HepG2 (cell line): ENCODE measurements at regions not wholly inside any gene's neighbourhood (a gene's known extent, or its start where the extent isn't known, plus 50 kb on each side); places are given as distances from the start of the nearest gene placed in this dataset.

Experiments
- ATAC-seq: fragments of 200-7000 bp; cut with Tn5 transposase; 3 replicates; pipeline ENCODE4 v1.9.1; 2020; ENCODE audit warnings: mild to moderate bottlenecking, moderate library complexity
- BruUV-seq: library from RNA; stranded (reverse); fragments of 400-500 nt; replicated peaks from 2 replicates; lab custom pipeline; 2021; lab: Mats Ljungman, UMichigan
- CTCF ChIA-PET: fragments of 300-600 bp; formaldehyde crosslinking; extraction: SDS; loops from one replicate; lab custom pipeline; 2021; ENCODE audit warnings: low total read pairs, inconsistent platforms, low intra/inter-chr PET ratio; lab: Yijun Ruan, JAX
- POLR2A ChIA-PET: fragments of 350-600 bp; sonication (Branson Sonifier 250); formaldehyde crosslinking; loops from one replicate; lab custom pipeline; 2020; ENCODE audit warnings: antibody characterized with exemption, inconsistent platforms; lab: Yijun Ruan, JAX
- DNase-seq: peaks from one replicate; pipeline ENCODE4 v3.0.0-alpha.2; 2015; ENCODE audit warnings: low spot score
- FAIRE-seq: peaks from 3 replicates; lab custom pipeline; 2011; peaks lifted over from hg19 to GRCh38; lab: Jason Lieb, UNC
- H2AFZ ChIP-seq: one replicate; pipeline ENCODE4 v1.6.1; 2011; ENCODE audit warnings: low read length, inconsistent platforms
- H3K27ac ChIP-seq: fragments of 300-600 bp; 3 replicates; pipeline ENCODE4 v1.8.0; 2011; ENCODE audit warnings: mixed run types, mild to moderate bottlenecking, mixed read lengths, low read length, inconsistent platforms; ENCODE audit not compliant: insufficient read depth; ENCODE audit errors: extremely low read length
- H3K27me3 ChIP-seq, 2 experiments: fragments of 200-600 bp in 1 of 2; 2 replicates in 1 of 2; 3 replicates in 1 of 2; pipeline versions ENCODE4 v1.6.0 to v1.8.0; 2011; ENCODE audit warnings: low read length in 2 of 2, mild to moderate bottlenecking in 2 of 2, moderate library complexity in 2 of 2, inconsistent platforms in 1 of 2; ENCODE audit not compliant: insufficient read depth in 2 of 2, control insufficient read depth in 1 of 2
- H3K36me3 ChIP-seq, 2 experiments: fragments of 200-600 bp in 1 of 2; replicated peaks in 1 of 2; 2 replicates in 1 of 2; 3 replicates in 1 of 2; pipeline versions ENCODE4 v1.5.1 to v1.8.0; 2011; ENCODE audit warnings: low read length in 2 of 2, inconsistent platforms in 1 of 2; ENCODE audit not compliant: insufficient read depth in 2 of 2, control insufficient read depth in 1 of 2
- H3K4me1 ChIP-seq: 2 replicates; pipeline ENCODE4 v1.5.1; 2012; ENCODE audit warnings: low read length, inconsistent platforms; ENCODE audit not compliant: insufficient read depth
- H3K4me2 ChIP-seq: 2 replicates; pipeline ENCODE4 v1.6.0; 2011; ENCODE audit warnings: low read depth, low read length, inconsistent platforms
- H3K4me3 ChIP-seq, 3 experiments: fragments of 200-600 bp in 1 of 3; sonication (generic), shearing (Covaris generic) in 1 of 3; replicated peaks in 1 of 3; 2 replicates each; pipeline ENCODE4 v1.5.1; 2011 to 2016; ENCODE audit warnings: low read length in 3 of 3, inconsistent platforms in 2 of 3, low read depth in 2 of 3, mild to moderate bottlenecking in 2 of 3, control low read depth in 1 of 3, mixed read lengths in 1 of 3; ENCODE audit not compliant: insufficient read depth in 1 of 3
- H3K79me2 ChIP-seq: one replicate; pipeline ENCODE4 v1.6.1; 2011; ENCODE audit warnings: low read length, inconsistent platforms; ENCODE audit not compliant: insufficient read depth
- H3K9ac ChIP-seq: 2 replicates; pipeline ENCODE4 v1.6.0; 2011; ENCODE audit warnings: mild to moderate bottlenecking, low read depth, low read length, inconsistent platforms; ENCODE audit not compliant: insufficient read depth
- H3K9me3 ChIP-seq: 2 replicates; pipeline ENCODE4 v1.5.1; 2012; ENCODE audit warnings: mild to moderate bottlenecking, low read length
- H4K20me1 ChIP-seq: 2 replicates; pipeline ENCODE4 v1.6.0; 2011; ENCODE audit warnings: inconsistent platforms, mild to moderate bottlenecking, low read length, moderate library complexity; ENCODE audit not compliant: insufficient read depth
- MNT ChIP-seq: fragments of 450-650 bp; IDR thresholded peaks from 2 replicates; pipeline ENCODE4 v1.6.1; 2016
- ZSCAN29 ChIP-seq: sonication (generic); formaldehyde crosslinking; conservative IDR thresholded peaks from 2 replicates; pipeline ENCODE4 v1.4.0; 2020; ENCODE audit warnings: mild to moderate bottlenecking, missing genetic modification reagents
- WGBS: methylation state at CpG from one replicate; pipeline ENCODE4 v1.1.6; 2017; ENCODE audit warnings: low lambda C conversion rate; 5-methylcytosine and 5-hydroxymethylcytosine counted together
- in situ Hi-C: cut with HindIII; loops from 2 replicates; pipeline ENCODE4 v1.10.0; 2017; ENCODE audit warnings: low pct_unique_long_range_greater_than_20kb; ENCODE audit not compliant: extremely low pct_ligation_motif_present
- intact Hi-C: fragments of 100-400 bp; cut with micrococcal nuclease; formaldehyde crosslinking; loops from one replicate; pipeline ENCODE4 v1.10.0; 2022; ENCODE audit not compliant: unreplicated experiment
- TF ChIP-seq, protein P1 (sequence below), 2 experiments: IDR thresholded peaks; 2 replicates each; pipeline ENCODE4 v1.6.1; 2011 to 2012; ENCODE audit warnings: low read length in 2 of 2, borderline replicate concordance in 1 of 2, low read depth in 1 of 2, mild to moderate bottlenecking in 1 of 2, moderate library complexity in 1 of 2
- TF ChIP-seq, protein P2 (sequence below): sonication (generic); formaldehyde crosslinking; IDR thresholded peaks from 2 replicates; pipeline ENCODE4 v1.4.0; 2020; ENCODE audit warnings: mild to moderate bottlenecking, missing genetic modification reagents

- TF ChIP-seq, protein P1, sequence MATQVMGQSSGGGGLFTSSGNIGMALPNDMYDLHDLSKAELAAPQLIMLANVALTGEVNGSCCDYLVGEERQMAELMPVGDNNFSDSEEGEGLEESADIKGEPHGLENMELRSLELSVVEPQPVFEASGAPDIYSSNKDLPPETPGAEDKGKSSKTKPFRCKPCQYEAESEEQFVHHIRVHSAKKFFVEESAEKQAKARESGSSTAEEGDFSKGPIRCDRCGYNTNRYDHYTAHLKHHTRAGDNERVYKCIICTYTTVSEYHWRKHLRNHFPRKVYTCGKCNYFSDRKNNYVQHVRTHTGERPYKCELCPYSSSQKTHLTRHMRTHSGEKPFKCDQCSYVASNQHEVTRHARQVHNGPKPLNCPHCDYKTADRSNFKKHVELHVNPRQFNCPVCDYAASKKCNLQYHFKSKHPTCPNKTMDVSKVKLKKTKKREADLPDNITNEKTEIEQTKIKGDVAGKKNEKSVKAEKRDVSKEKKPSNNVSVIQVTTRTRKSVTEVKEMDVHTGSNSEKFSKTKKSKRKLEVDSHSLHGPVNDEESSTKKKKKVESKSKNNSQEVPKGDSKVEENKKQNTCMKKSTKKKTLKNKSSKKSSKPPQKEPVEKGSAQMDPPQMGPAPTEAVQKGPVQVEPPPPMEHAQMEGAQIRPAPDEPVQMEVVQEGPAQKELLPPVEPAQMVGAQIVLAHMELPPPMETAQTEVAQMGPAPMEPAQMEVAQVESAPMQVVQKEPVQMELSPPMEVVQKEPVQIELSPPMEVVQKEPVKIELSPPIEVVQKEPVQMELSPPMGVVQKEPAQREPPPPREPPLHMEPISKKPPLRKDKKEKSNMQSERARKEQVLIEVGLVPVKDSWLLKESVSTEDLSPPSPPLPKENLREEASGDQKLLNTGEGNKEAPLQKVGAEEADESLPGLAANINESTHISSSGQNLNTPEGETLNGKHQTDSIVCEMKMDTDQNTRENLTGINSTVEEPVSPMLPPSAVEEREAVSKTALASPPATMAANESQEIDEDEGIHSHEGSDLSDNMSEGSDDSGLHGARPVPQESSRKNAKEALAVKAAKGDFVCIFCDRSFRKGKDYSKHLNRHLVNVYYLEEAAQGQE (IDR thresholded peaks at IDR 0.05; ENCODE audit: borderline replicate concordance in 1 of 2, low read depth in 1 of 2, low read length in 2 of 2), result no peak
- TF ChIP-seq, protein P2, sequence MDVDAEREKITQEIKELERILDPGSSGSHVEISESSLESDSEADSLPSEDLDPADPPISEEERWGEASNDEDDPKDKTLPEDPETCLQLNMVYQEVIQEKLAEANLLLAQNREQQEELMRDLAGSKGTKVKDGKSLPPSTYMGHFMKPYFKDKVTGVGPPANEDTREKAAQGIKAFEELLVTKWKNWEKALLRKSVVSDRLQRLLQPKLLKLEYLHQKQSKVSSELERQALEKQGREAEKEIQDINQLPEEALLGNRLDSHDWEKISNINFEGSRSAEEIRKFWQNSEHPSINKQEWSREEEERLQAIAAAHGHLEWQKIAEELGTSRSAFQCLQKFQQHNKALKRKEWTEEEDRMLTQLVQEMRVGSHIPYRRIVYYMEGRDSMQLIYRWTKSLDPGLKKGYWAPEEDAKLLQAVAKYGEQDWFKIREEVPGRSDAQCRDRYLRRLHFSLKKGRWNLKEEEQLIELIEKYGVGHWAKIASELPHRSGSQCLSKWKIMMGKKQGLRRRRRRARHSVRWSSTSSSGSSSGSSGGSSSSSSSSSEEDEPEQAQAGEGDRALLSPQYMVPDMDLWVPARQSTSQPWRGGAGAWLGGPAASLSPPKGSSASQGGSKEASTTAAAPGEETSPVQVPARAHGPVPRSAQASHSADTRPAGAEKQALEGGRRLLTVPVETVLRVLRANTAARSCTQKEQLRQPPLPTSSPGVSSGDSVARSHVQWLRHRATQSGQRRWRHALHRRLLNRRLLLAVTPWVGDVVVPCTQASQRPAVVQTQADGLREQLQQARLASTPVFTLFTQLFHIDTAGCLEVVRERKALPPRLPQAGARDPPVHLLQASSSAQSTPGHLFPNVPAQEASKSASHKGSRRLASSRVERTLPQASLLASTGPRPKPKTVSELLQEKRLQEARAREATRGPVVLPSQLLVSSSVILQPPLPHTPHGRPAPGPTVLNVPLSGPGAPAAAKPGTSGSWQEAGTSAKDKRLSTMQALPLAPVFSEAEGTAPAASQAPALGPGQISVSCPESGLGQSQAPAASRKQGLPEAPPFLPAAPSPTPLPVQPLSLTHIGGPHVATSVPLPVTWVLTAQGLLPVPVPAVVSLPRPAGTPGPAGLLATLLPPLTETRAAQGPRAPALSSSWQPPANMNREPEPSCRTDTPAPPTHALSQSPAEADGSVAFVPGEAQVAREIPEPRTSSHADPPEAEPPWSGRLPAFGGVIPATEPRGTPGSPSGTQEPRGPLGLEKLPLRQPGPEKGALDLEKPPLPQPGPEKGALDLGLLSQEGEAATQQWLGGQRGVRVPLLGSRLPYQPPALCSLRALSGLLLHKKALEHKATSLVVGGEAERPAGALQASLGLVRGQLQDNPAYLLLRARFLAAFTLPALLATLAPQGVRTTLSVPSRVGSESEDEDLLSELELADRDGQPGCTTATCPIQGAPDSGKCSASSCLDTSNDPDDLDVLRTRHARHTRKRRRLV, result no peak
These were observed 274.6 kb downstream of the ZNF536 start (continued) for GRCh38 chr19:30646806-30647205.

- POLR2A ChIA-PET, result no interaction called here
- Histone ChIP-seq H3K9ac (no peak overlapping the region), H3K36me3 (no peaks in the 10 kb centered on the region), H3K4me2 (no peak overlapping the region), H3K4me3 (no peak overlapping the region), H3K27me3 (peaks cover 0 to 21% of the 10 kb centered on the region in 2 experiments; a peak in 3 of 5 replicates), H3K27ac (no peak overlapping the region), H3K79me2 (no peaks in the 10 kb centered on the region), H4K20me1 (no peaks in the 10 kb centered on the region), H2AFZ (no peak overlapping the region), H3K4me1 (no peaks in the 10 kb centered on the region), H3K9me3 (no peaks in the 10 kb centered on the region)
- FAIRE-seq, result no peak
- intact Hi-C loops, result no loop called here
- 20% methylated on average over 12 of the region's 12 CpGs for WGBS
- ATAC-seq, result no peak
- no TSS peak for BruUV-seq
- TF ChIP-seq ZSCAN29 (no peak), MNT (peak; percentile 92)
- in situ Hi-C loops, result no loop called here
- DNase-seq, result no peak
- CTCF ChIA-PET, result no interaction called here
These were observed 273.9 kb downstream of the ZNF536 start for GRCh38 chr19:30645946-30646577.
